HG03575 (cell line): ENCODE measurements at regions not wholly inside any gene's neighbourhood (a gene's known extent, or its start where the extent isn't known, plus 50 kb on each side); places are given as distances from the start of the nearest gene placed in this dataset.
A peak's percentile ranks its signal among the peaks of the same experiment; 100 is the strongest.
"Not testable (repeated sequence)": the region's sequence is repeated elsewhere in the genome, so short reads cannot be mapped to it uniquely, and the experiment has no call there.

ENCODE experiments used
- ATAC-seq: cut with Tn5 transposase; IDR thresholded peaks from one replicate; pipeline ENCODE4 v1.9.1; 2021; ENCODE audit not compliant: unreplicated experiment, insufficient number of reproducible peaks, low FRiP score; ENCODE audit errors: extremely low read depth

DNA sequence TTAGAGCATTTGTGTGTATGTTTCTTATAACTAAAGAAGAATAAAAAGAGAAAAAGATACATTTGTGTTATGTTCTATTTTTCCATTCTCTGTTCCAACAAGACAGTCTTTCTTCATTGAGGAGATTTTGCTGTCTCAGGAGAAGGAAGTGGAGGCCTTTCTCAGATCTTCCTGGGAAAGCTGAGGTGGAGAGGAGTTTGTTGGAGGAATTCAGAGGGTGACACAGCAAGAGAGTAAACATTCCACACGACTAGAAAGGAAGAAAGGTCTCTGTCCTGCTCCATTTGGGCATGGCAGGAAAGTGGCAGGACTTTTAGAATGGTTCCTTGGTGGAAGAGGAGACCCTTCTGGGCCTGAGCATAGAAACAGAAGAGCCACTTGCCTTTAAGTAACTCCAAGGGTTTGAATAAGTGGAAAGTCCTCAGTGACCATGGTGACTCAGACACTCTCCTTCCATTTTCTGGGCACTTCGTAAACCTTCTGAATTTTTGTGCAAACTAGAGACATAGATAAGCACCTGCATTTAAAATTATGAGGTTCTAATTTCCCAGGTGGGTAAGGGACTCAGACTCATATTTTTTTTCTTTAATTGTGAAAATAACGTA lies 52.3 kb upstream of the COL5A2 start:
- no peak for ATAC-seq

DNA sequence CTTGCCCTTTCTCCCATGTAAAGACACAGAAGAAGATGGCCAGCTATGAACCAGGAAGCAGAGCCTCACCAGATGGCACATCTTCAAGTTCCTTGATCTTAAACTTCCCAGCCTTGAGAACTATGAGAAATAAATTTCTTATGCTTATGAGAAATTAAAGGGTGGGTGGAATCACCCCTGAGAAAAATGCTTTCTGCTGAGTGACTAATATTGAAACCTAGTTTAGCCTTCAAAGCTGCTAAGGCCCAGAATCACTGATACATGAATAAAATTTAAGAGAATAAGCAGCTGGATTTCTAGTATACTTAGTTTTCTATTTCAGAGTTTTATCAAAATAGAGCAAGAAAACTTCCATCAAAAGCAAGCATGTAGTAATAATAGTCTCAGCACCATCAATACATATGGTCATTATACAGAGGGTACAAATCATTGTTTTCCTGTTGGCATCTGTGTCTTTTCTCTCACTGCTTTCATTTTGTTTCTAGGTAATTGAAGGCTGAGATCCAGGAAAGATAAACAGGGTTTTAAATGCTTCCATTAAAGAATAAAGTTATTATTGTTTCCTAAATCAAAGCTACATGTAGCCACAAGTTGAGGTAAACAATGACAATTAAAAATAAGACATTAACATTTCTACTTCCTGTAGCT lies 53.3 kb upstream of the COL5A2 start:
- ATAC-seq, result peak; percentile 92

DNA sequence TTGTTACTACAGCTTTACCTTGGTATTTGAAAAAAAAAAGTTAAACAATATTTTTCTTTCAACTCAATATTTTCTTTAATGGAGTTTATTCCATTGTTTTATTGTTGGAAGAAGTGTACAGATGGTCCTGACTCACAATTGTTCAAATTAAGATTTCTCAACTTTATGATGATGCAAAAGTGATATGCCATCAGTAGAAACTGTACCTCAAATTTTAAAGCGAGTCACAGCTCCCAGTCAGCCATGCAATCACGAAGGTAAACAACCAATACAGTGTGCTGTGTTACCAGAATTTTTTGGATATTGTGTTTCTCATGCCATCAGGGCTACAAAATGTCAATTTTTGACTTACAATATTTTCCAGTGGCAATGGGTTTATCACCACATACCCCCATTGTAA lies 54.0 kb upstream of the COL5A2 start:
- no peak for ATAC-seq

DNA sequence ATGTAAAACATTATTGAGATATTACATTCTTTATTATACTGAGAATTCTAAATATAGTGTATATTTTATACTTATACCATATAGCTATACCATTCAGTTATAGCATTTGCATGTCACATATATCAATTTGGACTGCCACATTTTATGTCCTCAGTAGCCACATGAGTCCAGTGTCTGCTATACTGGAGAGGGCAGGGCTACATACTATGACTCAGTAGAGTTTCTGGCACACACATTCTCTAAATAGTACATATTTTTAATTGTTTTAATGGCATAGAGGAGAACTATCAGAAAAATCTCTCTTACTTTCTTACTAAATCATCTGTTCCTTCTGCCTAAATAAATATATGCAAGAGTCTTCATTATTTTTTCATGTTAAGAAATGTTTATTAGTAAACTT lies 55.4 kb upstream of the COL5A2 start:
- ATAC-seq, result no peak

DNA sequence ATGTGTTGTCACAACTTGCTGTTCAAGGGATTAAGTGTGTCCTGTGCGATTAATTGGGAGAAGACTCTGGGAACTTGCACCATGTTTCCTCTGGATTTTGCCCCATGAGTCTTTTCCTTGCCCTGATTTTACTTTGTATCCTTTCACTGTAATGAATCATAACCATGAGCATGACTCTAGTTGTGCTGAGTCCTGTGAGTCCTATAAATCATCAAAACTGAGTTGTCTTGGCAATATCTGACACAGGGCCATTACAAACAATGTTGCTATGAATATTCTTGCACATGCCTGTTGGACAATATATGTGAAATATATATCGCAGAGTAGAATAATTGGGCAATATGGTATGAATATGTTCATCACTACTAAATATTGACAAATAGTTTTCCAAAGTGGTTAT lies 56.5 kb upstream of the COL5A2 start:
- ATAC-seq, result no peak

DNA sequence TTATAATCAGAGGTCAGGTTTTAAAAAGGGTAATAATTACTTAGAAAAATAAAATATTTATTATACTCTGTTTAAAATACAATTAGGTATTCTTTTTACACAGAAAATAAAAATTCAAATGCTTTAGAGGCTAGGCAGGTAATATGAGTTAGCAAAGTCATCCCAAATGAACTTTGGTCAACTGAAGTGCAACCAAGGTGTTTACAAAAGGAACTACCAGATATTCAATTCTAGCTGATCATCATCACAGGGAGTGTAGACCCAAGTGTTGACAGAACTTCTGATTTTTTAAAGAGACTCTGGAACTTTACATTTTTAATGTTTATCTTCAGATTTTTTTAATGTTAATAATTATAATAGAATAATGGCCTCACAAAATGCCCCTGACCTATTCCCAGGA lies 59.3 kb upstream of the COL5A2 start:
- ATAC-seq, result no peak

DNA sequence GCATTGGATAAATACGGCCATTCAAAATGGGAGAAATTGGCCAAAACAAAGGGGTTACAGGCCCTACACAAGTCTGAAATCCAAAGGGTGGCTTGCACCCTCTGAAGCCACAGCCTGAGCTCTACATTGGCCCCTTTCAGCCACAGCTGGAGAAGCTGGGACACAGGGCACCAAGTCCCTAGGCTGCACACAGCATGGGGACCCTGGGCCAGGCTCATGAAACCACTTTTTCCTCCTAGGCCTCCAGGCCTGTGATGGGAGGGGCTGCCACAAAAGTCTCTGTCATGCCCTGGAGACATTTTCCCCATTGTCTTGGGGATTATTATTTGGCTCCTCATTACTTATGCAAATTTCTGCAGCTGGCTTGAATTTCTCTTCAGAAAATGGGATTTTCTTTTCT lies 64.3 kb upstream of the COL5A2 start:
- not testable (repeated sequence) for ATAC-seq

DNA sequence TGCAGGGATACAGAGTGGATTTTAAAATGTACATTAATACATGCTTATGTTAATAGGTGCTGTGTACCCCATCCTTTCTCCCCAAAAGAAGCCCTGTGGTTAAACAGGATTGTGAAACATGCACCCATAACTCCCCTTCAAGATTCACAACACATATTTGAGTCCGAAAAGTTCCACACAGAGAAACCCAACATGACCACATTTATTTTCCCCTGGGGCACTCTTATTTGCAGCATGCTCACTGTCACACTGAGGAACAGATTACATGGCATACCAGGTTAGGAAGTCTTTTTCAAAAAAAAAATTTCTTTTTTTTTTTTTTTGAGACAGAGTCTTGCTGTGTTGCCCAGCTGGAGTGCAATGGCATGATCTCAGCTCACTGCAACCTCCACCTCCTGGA lies 67.7 kb upstream of the COL5A2 start:
- no peak for ATAC-seq

DNA sequence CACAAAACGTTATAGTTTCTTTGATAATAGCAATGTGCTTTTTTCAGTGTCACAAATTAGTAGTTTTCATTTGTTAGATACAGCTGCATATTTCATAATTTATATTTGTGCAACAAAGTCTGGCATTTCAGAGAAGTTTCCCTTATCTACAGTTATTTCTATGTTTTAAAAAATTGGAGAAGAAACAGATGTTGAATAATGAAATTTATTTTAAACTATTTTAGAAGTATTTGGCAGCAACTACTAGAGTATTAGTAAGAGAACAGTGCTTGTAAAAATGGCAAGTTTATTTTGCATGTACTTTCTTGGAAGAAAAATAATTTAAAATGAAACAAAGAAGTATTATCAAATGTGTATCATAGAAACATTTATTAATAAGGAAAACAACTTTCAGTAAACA lies 68.6 kb upstream of the COL5A2 start:
- ATAC-seq, result no peak

DNA sequence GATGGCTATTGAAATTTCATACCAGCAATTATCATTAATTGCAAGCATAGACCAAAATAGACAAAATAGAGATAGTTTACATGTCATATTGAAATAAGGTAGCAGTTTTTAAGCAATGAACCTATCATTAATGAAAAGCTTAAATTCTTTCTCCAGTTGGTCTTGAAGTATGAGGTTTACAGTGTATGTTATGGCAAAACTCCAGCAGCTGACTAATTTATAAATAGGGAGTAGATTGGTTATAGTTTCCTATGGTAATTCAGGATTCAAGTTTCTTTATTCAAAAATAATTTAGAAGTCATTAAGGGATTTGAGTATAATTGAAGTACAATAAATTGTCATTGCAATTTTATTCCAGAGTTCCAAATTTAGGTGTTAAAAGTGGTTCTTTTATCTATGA lies 69.6 kb upstream of the COL5A2 start:
- no peak for ATAC-seq

DNA sequence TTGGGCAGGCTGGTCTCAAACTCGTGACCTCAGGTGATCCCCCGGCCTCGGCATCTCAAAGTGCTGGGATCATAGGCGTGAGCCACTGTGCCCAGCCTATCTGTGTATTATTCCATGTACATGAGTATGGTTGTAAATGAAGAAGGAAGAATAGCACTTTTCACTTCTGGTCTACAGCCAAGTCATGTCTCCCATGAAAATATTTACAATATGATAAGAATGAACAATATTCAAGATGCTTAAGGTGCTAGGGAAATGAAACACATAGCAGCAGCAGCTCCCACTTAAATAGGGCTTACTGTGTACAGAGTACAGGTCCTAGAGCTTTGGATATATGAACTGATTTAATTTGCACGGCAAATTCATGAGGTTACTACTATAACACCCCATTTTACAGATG lies 70.3 kb upstream of the COL5A2 start:
- no peak for ATAC-seq

DNA sequence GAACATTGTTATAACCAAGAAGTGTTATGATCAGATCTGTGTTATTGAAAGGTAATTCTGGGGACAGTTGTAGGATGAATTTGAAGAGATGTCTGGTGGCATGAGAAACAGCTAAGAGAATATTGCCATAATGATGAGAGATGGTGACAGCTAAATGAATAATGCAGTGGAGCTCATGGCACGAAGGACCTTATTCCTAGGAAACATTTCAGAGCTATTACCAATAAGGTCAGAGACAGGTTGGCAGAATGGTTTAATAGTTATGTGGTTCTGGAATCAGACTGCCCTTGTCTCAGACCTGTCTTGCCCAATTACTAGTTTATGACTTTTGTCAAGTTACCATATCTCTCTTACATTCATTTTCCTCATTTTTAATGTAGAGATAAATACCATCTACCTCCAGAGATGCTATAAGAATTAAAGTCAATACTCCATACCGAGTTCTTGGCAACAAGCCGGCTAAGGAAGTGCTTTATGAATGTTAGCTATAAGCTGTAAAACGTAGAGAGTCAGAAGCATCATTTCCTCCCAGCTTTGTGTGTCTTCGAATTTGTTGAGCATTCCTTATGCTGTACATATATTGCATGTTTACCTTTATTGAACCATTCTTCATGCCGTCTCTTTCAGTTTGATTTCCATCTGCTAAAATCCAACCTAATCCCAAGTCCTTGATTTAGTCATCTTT lies 73.6 kb upstream of the COL5A2 start:
- no peak for ATAC-seq

DNA sequence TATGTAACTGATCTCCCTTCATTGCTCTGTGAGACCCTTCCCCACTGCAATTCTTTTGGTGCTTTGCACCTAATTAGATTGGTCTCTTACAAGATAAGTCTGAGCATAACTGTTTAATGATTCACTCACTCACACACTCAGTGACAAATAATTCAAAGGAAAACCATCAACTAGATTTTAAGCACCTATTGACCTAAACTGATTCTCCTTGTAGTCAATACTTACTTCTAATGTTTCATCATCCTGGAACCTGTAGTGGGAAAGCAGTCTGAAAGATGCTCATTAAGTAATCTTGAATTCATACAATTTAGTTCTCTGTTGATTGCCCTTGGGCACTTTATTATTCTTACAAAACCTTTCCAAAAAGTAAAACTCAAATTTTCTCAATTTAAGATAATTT lies 74.3 kb upstream of the COL5A2 start:
- ATAC-seq, result no peak

DNA sequence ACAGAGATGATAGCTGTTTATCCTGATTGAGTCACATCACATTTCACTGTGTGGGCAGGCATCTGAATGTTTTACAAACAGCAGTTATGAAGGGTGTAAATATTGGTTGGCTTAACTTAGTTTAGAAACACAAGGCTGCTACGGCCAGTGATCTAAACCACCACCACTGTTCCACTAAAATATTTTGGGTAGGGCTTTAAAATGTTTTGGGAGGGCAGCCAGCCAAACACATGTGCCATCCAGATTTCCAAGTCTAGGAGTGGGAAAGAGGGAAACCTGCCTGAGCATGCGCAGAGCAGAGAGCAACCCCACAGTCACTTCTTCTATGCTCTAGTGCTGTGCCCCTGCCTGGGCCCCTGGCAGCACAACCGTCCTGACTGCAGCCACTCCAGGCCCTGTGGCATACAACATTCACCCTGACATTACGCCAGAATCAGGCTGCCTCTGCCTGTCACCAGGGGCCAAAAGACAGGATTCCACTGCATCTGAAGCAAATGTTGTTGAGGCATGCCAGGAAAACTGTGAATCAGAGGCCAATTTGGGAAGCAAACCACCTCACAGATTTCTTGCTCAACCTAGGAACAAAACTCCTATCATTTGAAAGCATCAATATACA lies 74.8 kb upstream of the COL5A2 start:
- ATAC-seq, result no peak

DNA sequence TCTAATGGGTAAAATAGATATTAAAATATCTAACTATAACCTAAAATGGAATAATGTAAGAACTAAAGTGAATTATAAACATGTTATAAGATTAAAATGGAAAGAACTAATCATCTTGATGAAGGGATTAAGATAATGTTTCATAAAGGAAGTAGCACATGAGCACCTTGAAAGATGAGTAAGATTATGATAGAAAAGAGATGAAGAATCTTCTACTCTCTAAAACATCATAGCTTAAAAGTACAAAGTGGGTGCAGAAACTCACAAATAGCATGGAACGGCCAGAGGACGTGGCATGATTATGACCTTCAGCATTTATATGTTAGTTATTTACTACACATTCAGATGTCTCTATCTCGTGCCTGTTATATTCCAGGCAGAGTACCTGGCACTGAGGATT lies 76.2 kb upstream of the COL5A2 start:
- no peak for ATAC-seq

DNA sequence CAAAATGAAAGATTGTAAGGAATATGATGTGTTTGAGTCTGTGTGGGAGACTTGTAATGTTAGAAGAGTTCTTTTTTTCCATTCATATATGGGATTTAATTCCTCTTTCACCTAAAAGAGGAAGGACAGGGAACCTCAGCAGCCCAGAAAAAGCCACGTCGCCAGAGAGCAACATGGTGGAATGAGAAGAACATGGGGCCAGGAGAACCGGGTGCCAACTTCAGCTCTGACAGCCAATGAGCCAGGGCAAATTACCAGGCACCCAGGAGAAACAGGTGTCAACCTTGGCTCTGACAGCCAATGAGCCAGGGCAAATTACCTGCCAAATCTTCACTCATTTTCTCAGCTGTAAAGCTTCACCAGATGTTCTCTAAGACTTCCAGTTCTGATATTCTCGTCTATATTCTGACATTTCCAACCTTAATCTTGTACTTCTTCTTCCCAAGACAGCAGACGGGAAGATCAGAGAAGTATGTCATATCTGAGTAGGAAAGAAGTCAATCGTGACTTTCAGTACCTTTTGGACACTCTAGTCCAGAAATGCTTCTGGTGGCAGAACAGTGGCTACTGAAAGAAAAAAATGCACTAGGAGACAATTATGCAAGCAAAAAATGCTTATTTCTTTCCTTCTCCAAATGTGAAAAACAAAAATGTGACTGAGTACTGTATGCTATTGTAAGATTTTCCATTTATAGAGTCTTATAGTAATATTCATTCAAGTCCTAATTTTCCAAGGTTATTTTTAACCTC lies 79.2 kb upstream of the COL5A2 start:
- no peak for ATAC-seq

DNA sequence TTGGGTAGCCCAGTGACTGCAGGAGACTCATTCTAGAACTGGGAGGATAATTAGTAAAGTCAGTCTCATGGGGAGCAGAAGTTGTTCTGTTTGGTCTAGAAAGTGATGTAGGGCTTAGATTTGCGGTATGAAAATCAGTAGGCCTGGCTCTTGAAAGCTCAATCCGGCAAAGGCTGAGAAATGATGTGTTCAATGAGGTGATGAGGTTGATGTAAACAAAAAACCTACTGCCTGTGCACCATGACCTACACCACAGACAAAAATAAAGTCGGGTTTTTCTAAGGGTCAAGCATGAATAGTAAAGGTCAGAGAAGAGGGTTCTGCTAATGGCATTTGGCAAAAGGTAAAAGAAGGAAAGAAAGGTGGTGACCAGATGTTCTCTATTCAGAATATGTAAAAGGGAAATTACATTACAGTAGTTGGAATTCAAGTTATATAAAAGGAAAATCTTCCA lies 80.8 kb upstream of the COL5A2 start:
- ATAC-seq, result no peak

DNA sequence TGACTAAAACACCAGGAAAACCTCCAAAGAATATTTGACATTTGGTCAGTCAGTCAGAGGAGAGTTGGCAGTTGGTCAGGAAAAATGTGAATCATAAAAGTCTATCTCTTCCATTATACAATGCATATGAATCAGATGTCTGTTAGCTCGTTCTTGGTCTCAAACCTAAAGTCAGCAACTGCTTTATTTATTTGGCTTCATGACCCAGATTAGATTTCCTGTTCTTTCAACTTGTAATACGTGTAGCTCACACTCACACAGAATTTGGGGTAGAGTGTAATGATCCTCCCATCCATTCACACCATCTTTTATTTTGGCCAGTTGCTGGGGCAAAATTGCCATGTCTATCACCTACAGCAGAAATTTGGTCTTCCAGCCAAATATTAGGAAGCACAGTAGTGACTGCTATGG lies 81.9 kb upstream of the COL5A2 start:
- ATAC-seq, result no peak

DNA sequence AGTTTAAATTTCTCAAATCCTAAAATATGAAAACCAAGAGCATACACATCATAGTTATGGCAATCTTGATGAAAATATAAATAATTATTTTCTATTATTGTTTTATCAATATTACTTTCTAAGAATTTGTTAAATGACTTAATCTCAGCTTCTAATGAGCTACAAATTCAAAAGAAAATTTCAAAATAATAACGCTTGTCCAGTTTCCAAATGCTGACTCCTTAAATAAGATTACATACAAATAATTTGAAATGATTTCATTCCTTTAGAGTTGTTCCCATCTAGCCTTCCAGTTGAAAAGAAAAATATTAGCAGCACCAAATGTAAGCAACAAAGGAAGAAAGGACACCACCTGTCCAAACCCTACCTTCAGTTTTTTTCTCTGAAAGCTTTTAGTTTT lies 82.4 kb upstream of the COL5A2 start:
- no peak for ATAC-seq
